ENCODE measurements at regions not wholly inside any gene's neighbourhood (a gene's known extent, or its start where the extent isn't known, plus 50 kb on each side); places are given as distances from the start of the nearest gene placed in this dataset.

GRCh38 chr18:30625961-30626360 lies 416.6 kb downstream of the DSC3 start:
- no peaks in the 10 kb centered on the region for H3K27me3 Mint-ChIP-seq
- ATAC-seq (ENCODE audit: low read depth in 2 of 2) = no peak
- Histone ChIP-seq H3K36me3 (ENCODE audit: control insufficient read depth, insufficient read depth, low read length) (no peaks in the 10 kb centered on the region), H3K27me3 (ENCODE audit: control insufficient read depth, insufficient read depth, low read length) (no peaks in the 10 kb centered on the region), H3K27ac (ENCODE audit: insufficient read depth, low read length, poor library complexity, severe bottlenecking) (no peak overlapping the region), H3K4me1 (ENCODE audit: control insufficient read depth, insufficient read depth, low read length, poor library complexity, severe bottlenecking) (no peaks in the 10 kb centered on the region), H3K9me3 (ENCODE audit: control insufficient read depth in 2 of 2, low read length in 2 of 2) (peaks cover 6 to 8% of the 10 kb centered on the region in 2 experiments), H3K4me3 (ENCODE audit: low read depth, low read length) (no peak overlapping the region)
- no peak overlapping the region for H3K4me3 Mint-ChIP-seq
- H3K4me1 Mint-ChIP-seq = no peaks in the 10 kb centered on the region
- no peak for DNase-seq
- H3K27ac Mint-ChIP-seq = no peak overlapping the region
- H3K36me3 Mint-ChIP-seq = no peaks in the 10 kb centered on the region
- H3K9me3 Mint-ChIP-seq = peaks cover 4 to 40% (median 18%) of the 10 kb centered on the region in 7 donors

GRCh38 chr18:30623401-30624065 lies 419.0 kb downstream of the DSC3 start:
- ATAC-seq (ENCODE audit: low read depth in 2 of 2) = no peak
- no peaks in the 10 kb centered on the region for H3K27me3 ChIP-seq (ENCODE audit: control insufficient read depth, insufficient read depth, low read length)
- no peak for DNase-seq

DNA sequence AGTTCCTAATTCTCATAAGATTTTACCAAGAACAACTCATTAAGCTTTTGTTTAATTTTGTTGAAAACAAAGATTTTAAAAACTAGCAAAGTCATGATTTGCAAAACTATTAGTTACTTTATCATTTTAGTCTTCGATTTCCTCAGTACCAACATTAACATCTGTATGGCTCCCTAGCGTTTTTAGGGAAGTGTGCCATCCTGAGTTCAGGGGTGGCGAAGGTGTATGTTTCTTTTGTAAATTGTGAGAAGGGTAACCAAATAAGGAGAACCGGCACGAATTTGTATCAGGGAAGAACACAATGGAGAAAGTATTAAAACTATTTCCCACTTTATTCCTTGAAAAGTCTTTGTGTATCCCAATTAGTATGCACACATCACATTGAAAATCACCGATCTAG lies 419.9 kb downstream of the DSC3 start:
- Mint-ChIP-seq H3K4me3 (no peak overlapping the region), H3K36me3 (no peaks in the 10 kb centered on the region), H3K4me1 (no peaks in the 10 kb centered on the region), H3K9me3 (peaks cover 3 to 47% (median 16%) of the 10 kb centered on the region in 7 donors), H3K27me3 (no peaks in the 10 kb centered on the region), H3K27ac (no peak overlapping the region)
- no peak overlapping the region for H3K4me3 ChIP-seq (ENCODE audit: low read depth, low read length)
- no peaks in the 10 kb centered on the region for H3K27me3 ChIP-seq (ENCODE audit: control insufficient read depth, insufficient read depth, low read length)
- H3K36me3 ChIP-seq (ENCODE audit: control insufficient read depth, insufficient read depth, low read length) = no peaks in the 10 kb centered on the region
- no peak overlapping the region for H3K27ac ChIP-seq (ENCODE audit: insufficient read depth, low read length, poor library complexity, severe bottlenecking)
- DNase-seq (no peak), ATAC-seq (ENCODE audit: low read depth in 2 of 2) (no peak)
- no peaks in the 10 kb centered on the region for H3K4me1 ChIP-seq (ENCODE audit: control insufficient read depth, insufficient read depth, low read length, poor library complexity, severe bottlenecking)
- peaks cover 3 to 6% of the 10 kb centered on the region in 2 experiments for H3K9me3 ChIP-seq (ENCODE audit: control insufficient read depth in 2 of 2, low read length in 2 of 2)

More at GRCh38 chr18:30623401-30624065, 419.0 kb downstream of the DSC3 start:
- H3K4me3 Mint-ChIP-seq = no peak overlapping the region
- no peaks in the 10 kb centered on the region for H3K36me3 ChIP-seq (ENCODE audit: control insufficient read depth, insufficient read depth, low read length)
- peaks cover 3 to 8% of the 10 kb centered on the region in 2 experiments for H3K9me3 ChIP-seq (ENCODE audit: control insufficient read depth in 2 of 2, low read length in 2 of 2)
- no peaks in the 10 kb centered on the region for H3K36me3 Mint-ChIP-seq
- H3K4me3 ChIP-seq (ENCODE audit: low read depth, low read length) = no peak overlapping the region
- H3K4me1 ChIP-seq (ENCODE audit: control insufficient read depth, insufficient read depth, low read length, poor library complexity, severe bottlenecking) = no peaks in the 10 kb centered on the region
- H3K27ac Mint-ChIP-seq = no peak overlapping the region
- H3K9me3 Mint-ChIP-seq = peaks cover 3 to 46% (median 16%) of the 10 kb centered on the region in 7 donors
- no peak overlapping the region for H3K27ac ChIP-seq (ENCODE audit: insufficient read depth, low read length, poor library complexity, severe bottlenecking)
- H3K27me3 Mint-ChIP-seq = no peaks in the 10 kb centered on the region
- H3K4me1 Mint-ChIP-seq = no peaks in the 10 kb centered on the region

GRCh38 chr18:30622104-30622503 lies 420.4 kb downstream of the DSC3 start:
- no peaks in the 10 kb centered on the region for H3K27me3 Mint-ChIP-seq
- no peaks in the 10 kb centered on the region for H3K4me1 Mint-ChIP-seq
- no peaks in the 10 kb centered on the region for H3K36me3 Mint-ChIP-seq
- Histone ChIP-seq H3K4me3 (ENCODE audit: low read depth, low read length) (no peak overlapping the region), H3K27me3 (ENCODE audit: control insufficient read depth, insufficient read depth, low read length) (no peaks in the 10 kb centered on the region), H3K9me3 (ENCODE audit: control insufficient read depth in 2 of 2, low read length in 2 of 2) (peaks cover 3 to 6% of the 10 kb centered on the region in 2 experiments), H3K4me1 (ENCODE audit: control insufficient read depth, insufficient read depth, low read length, poor library complexity, severe bottlenecking) (no peaks in the 10 kb centered on the region), H3K36me3 (ENCODE audit: control insufficient read depth, insufficient read depth, low read length) (no peaks in the 10 kb centered on the region), H3K27ac (ENCODE audit: insufficient read depth, low read length, poor library complexity, severe bottlenecking) (no peak overlapping the region)
- H3K9me3 Mint-ChIP-seq = peaks cover 3 to 47% (median 16%) of the 10 kb centered on the region in 7 donors
- DNase-seq (no peak), ATAC-seq (ENCODE audit: low read depth in 2 of 2) (no peak)
- no peak overlapping the region for H3K4me3 Mint-ChIP-seq
- H3K27ac Mint-ChIP-seq = no peak overlapping the region

- Mint-ChIP-seq H3K9me3 (peaks cover 1 to 37% (median 11%) of the 10 kb centered on the region in 7 donors), H3K4me3 (no peak overlapping the region), H3K36me3 (no peaks in the 10 kb centered on the region), H3K27ac (no peak overlapping the region), H3K4me1 (no peaks in the 10 kb centered on the region), H3K27me3 (no peaks in the 10 kb centered on the region)
- DNase-seq = no peak
- Histone ChIP-seq H3K4me1 (ENCODE audit: control insufficient read depth, insufficient read depth, low read length, poor library complexity, severe bottlenecking) (no peaks in the 10 kb centered on the region), H3K36me3 (ENCODE audit: control insufficient read depth, insufficient read depth, low read length) (no peaks in the 10 kb centered on the region), H3K4me3 (ENCODE audit: low read depth, low read length) (no peak overlapping the region), H3K9me3 (ENCODE audit: control insufficient read depth in 2 of 2, low read length in 2 of 2) (peaks cover 3 to 10% of the 10 kb centered on the region in 2 experiments), H3K27ac (ENCODE audit: insufficient read depth, low read length, poor library complexity, severe bottlenecking) (no peak overlapping the region), H3K27me3 (ENCODE audit: control insufficient read depth, insufficient read depth, low read length) (no peaks in the 10 kb centered on the region)
- no peak for ATAC-seq (ENCODE audit: low read depth in 2 of 2)
These were observed 424.0 kb downstream of the DSC3 start for GRCh38 chr18:30618567-30618966.

GRCh38 chr18:30616414-30616813 lies 426.1 kb downstream of the DSC3 start:
- no peaks in the 10 kb centered on the region for H3K4me1 Mint-ChIP-seq
- H3K4me3 Mint-ChIP-seq = no peak overlapping the region
- H3K27ac ChIP-seq (ENCODE audit: insufficient read depth, low read length, poor library complexity, severe bottlenecking) = no peak overlapping the region
- peaks cover 5 to 10% of the 10 kb centered on the region in 2 experiments for H3K9me3 ChIP-seq (ENCODE audit: control insufficient read depth in 2 of 2, low read length in 2 of 2)
- H3K9me3 Mint-ChIP-seq = peaks cover 0 to 32% (median 10%) of the 10 kb centered on the region in 7 donors
- no peaks in the 10 kb centered on the region for H3K36me3 Mint-ChIP-seq
- no peaks in the 10 kb centered on the region for H3K27me3 Mint-ChIP-seq
- H3K4me1 ChIP-seq (ENCODE audit: control insufficient read depth, insufficient read depth, low read length, poor library complexity, severe bottlenecking) = no peaks in the 10 kb centered on the region
- DNase-seq = no peak
- no peak for ATAC-seq (ENCODE audit: low read depth in 2 of 2)
- H3K4me3 ChIP-seq (ENCODE audit: low read depth, low read length) = no peak overlapping the region
- no peaks in the 10 kb centered on the region for H3K36me3 ChIP-seq (ENCODE audit: control insufficient read depth, insufficient read depth, low read length)
- no peak overlapping the region for H3K27ac Mint-ChIP-seq
- H3K27me3 ChIP-seq (ENCODE audit: control insufficient read depth, insufficient read depth, low read length) = no peaks in the 10 kb centered on the region

GRCh38 chr18:30613467-30613801 lies 429.1 kb downstream of the DSC3 start:
- Histone ChIP-seq H3K36me3 (ENCODE audit: control insufficient read depth, insufficient read depth, low read length) (no peaks in the 10 kb centered on the region), H3K27ac (ENCODE audit: insufficient read depth, low read length, poor library complexity, severe bottlenecking) (no peak overlapping the region), H3K9me3 (ENCODE audit: control insufficient read depth in 2 of 2, low read length in 2 of 2) (peaks cover 3 to 12% of the 10 kb centered on the region in 2 experiments), H3K4me3 (ENCODE audit: low read depth, low read length) (no peak overlapping the region), H3K4me1 (ENCODE audit: control insufficient read depth, insufficient read depth, low read length, poor library complexity, severe bottlenecking) (no peaks in the 10 kb centered on the region), H3K27me3 (ENCODE audit: control insufficient read depth, insufficient read depth, low read length) (no peaks in the 10 kb centered on the region)
- H3K36me3 Mint-ChIP-seq = no peaks in the 10 kb centered on the region
- H3K27ac Mint-ChIP-seq = no peak overlapping the region
- no peaks in the 10 kb centered on the region for H3K27me3 Mint-ChIP-seq
- no peak overlapping the region for H3K4me3 Mint-ChIP-seq
- ATAC-seq (ENCODE audit: low read depth in 2 of 2) (no peak), DNase-seq (no peak)
- no peaks in the 10 kb centered on the region for H3K4me1 Mint-ChIP-seq
- H3K9me3 Mint-ChIP-seq = peaks cover 0 to 19% (median 8%) of the 10 kb centered on the region in 7 donors

- Histone ChIP-seq H3K27ac (ENCODE audit: insufficient read depth, low read length, poor library complexity, severe bottlenecking) (no peak overlapping the region), H3K4me1 (ENCODE audit: control insufficient read depth, insufficient read depth, low read length, poor library complexity, severe bottlenecking) (no peaks in the 10 kb centered on the region), H3K36me3 (ENCODE audit: control insufficient read depth, insufficient read depth, low read length) (no peaks in the 10 kb centered on the region), H3K4me3 (ENCODE audit: low read depth, low read length) (no peak overlapping the region), H3K27me3 (ENCODE audit: control insufficient read depth, insufficient read depth, low read length) (no peaks in the 10 kb centered on the region), H3K9me3 (ENCODE audit: control insufficient read depth in 2 of 2, low read length in 2 of 2) (peaks cover 4 to 7% of the 10 kb centered on the region in 2 experiments)
- DNase-seq = no peak
- ATAC-seq (ENCODE audit: low read depth in 2 of 2) = no peak
- Mint-ChIP-seq H3K4me1 (no peaks in the 10 kb centered on the region), H3K27me3 (no peaks in the 10 kb centered on the region), H3K27ac (no peak overlapping the region), H3K36me3 (no peaks in the 10 kb centered on the region), H3K9me3 (peaks cover 0 to 23% (median 6%) of the 10 kb centered on the region in 7 donors), H3K4me3 (no peak overlapping the region)
These were observed 441.0 kb downstream of the DSC3 start for GRCh38 chr18:30601541-30601940.

Measured in CD4-positive, CD25-positive, alpha-beta regulatory T cell (primary cell).